Astrocyte (in vitro differentiated cells and primary cell): ENCODE measurements at regions not wholly inside any gene's neighbourhood (a gene's known extent, or its start where the extent isn't known, plus 50 kb on each side); places are given as distances from the start of the nearest gene placed in this dataset.

Experiments used
- DNase-seq: peaks from one replicate; pipeline ENCODE4 v3.0.0-alpha.2; 2010; ENCODE audit warnings: low read depth
- FAIRE-seq: peaks from 2 replicates; lab custom pipeline; 2011; peaks lifted over from hg19 to GRCh38; lab: Jason Lieb, UNC
- H2AFZ ChIP-seq: 2 replicates; pipeline ENCODE4 v1.6.0; 2012; ENCODE audit warnings: low read depth, low read length, inconsistent platforms
- H3K27ac ChIP-seq: 2 replicates; pipeline ENCODE4 v1.5.1; 2011; ENCODE audit warnings: low read depth, low read length, inconsistent platforms
- H3K27me3 ChIP-seq: 2 replicates; pipeline ENCODE4 v1.6.0; 2011; ENCODE audit warnings: low read length, inconsistent platforms; ENCODE audit not compliant: insufficient read depth
- H3K36me3 ChIP-seq: 2 replicates; pipeline ENCODE4 v1.5.1; 2011; ENCODE audit warnings: low read length, inconsistent platforms; ENCODE audit not compliant: insufficient read depth
- H3K4me1 ChIP-seq: 2 replicates; pipeline ENCODE4 v1.5.1; 2011; ENCODE audit warnings: low read length, inconsistent platforms; ENCODE audit not compliant: insufficient read depth
- H3K4me2 ChIP-seq: 2 replicates; pipeline ENCODE4 v1.6.0; 2012; ENCODE audit warnings: low read length, inconsistent platforms
- H3K4me3 ChIP-seq: 2 replicates; pipeline ENCODE4 v1.5.1; 2011; ENCODE audit warnings: low read depth, mild to moderate bottlenecking, low read length, inconsistent platforms; ENCODE audit not compliant: insufficient read depth
- H3K79me2 ChIP-seq: 2 replicates; pipeline ENCODE4 v1.6.0; 2012; ENCODE audit warnings: mild to moderate bottlenecking, low read length, inconsistent platforms; ENCODE audit not compliant: insufficient read depth
- H3K9ac ChIP-seq: 2 replicates; pipeline ENCODE4 v1.6.0; 2012; ENCODE audit warnings: mild to moderate bottlenecking, low read length, inconsistent platforms
- H3K9me3 ChIP-seq: 2 replicates; pipeline ENCODE4 v1.5.1; 2012; ENCODE audit warnings: low read depth, mild to moderate bottlenecking, low read length, inconsistent platforms; ENCODE audit not compliant: insufficient read depth
- H4K20me1 ChIP-seq: 2 replicates; pipeline ENCODE4 v1.6.0; 2012; ENCODE audit warnings: low read length, inconsistent platforms; ENCODE audit not compliant: insufficient read depth
- H3K27ac Mint-ChIP-seq: one replicate; pipeline ENCODE4 v1.8.0; 2021; ENCODE audit warnings: mild to moderate bottlenecking, mixed read lengths; ENCODE audit not compliant: unreplicated experiment
- H3K27me3 Mint-ChIP-seq: one replicate; pipeline ENCODE4 v1.8.0; 2021; ENCODE audit warnings: low read depth, mixed read lengths; ENCODE audit not compliant: unreplicated experiment
- H3K36me3 Mint-ChIP-seq: one replicate; pipeline ENCODE4 v1.8.0; 2021; ENCODE audit warnings: low read depth, mixed read lengths; ENCODE audit not compliant: unreplicated experiment
- H3K4me1 Mint-ChIP-seq: one replicate; pipeline ENCODE4 v1.8.0; 2021; ENCODE audit warnings: low read depth, mixed read lengths; ENCODE audit not compliant: unreplicated experiment
- H3K4me3 Mint-ChIP-seq: one replicate; pipeline ENCODE4 v1.8.0; 2021; ENCODE audit warnings: mild to moderate bottlenecking, moderate library complexity, mixed read lengths; ENCODE audit not compliant: unreplicated experiment
- H3K9me3 Mint-ChIP-seq: one replicate; pipeline ENCODE4 v1.8.0; 2021; ENCODE audit warnings: mild to moderate bottlenecking, mixed read lengths; ENCODE audit not compliant: unreplicated experiment
- CTCF ChIP-seq: IDR thresholded peaks from 2 replicates; pipeline ENCODE4 v1.5.1; 2011; ENCODE audit warnings: low read depth, mild to moderate bottlenecking, inconsistent platforms, low read length, moderate library complexity; ENCODE audit not compliant: insufficient read depth
- EZH2 ChIP-seq: IDR thresholded peaks from 2 replicates; pipeline ENCODE4 v1.6.1; 2012; ENCODE audit warnings: mild to moderate bottlenecking, low read length, inconsistent platforms; ENCODE audit not compliant: insufficient read depth

GRCh38 chr3:1529676-1530075 is 436.9 kb downstream of the CNTN6 start:
- H3K9me3 ChIP-seq = no peaks in the 10 kb centered on the region
- no peak overlapping the region for H3K4me3 Mint-ChIP-seq
- H3K27me3 Mint-ChIP-seq = no peaks in the 10 kb centered on the region
- no peaks in the 10 kb centered on the region for H3K36me3 Mint-ChIP-seq
- no peak overlapping the region for H3K27ac Mint-ChIP-seq
- peaks cover 8% of the 10 kb centered on the region for H3K9me3 Mint-ChIP-seq
- no peaks in the 10 kb centered on the region for H4K20me1 ChIP-seq
- no peaks in the 10 kb centered on the region for H3K27me3 ChIP-seq
- no peak overlapping the region for H2AFZ ChIP-seq
- FAIRE-seq (no peak), DNase-seq (no peak)
- no peak overlapping the region for H3K4me2 ChIP-seq
- no peaks in the 10 kb centered on the region for H3K4me1 Mint-ChIP-seq
- H3K9ac ChIP-seq = no peak overlapping the region
- no peak overlapping the region for H3K27ac ChIP-seq
- TF ChIP-seq CTCF (no peak), EZH2 (no peak)
- H3K79me2 ChIP-seq = no peaks in the 10 kb centered on the region
- no peaks in the 10 kb centered on the region for H3K36me3 ChIP-seq
- H3K4me3 ChIP-seq = no peak overlapping the region
- no peaks in the 10 kb centered on the region for H3K4me1 ChIP-seq

GRCh38 chr3:1531981-1532380 is 439.2 kb downstream of the CNTN6 start:
- peaks cover 6% of the 10 kb centered on the region for H3K9me3 ChIP-seq
- no peaks in the 10 kb centered on the region for H3K36me3 ChIP-seq
- no peak overlapping the region for H3K27ac ChIP-seq
- no peaks in the 10 kb centered on the region for H3K27me3 ChIP-seq
- no peaks in the 10 kb centered on the region for H3K27me3 Mint-ChIP-seq
- H3K4me1 Mint-ChIP-seq = no peaks in the 10 kb centered on the region
- TF ChIP-seq EZH2 = no peak
- no peak for TF ChIP-seq CTCF
- H3K9me3 Mint-ChIP-seq = peaks cover 6% of the 10 kb centered on the region
- H3K9ac ChIP-seq = no peak overlapping the region
- H3K4me1 ChIP-seq = no peaks in the 10 kb centered on the region
- FAIRE-seq (no peak), DNase-seq (no peak)
- H3K79me2 ChIP-seq = no peaks in the 10 kb centered on the region
- H2AFZ ChIP-seq = no peak overlapping the region
- H4K20me1 ChIP-seq = no peaks in the 10 kb centered on the region
- H3K4me3 ChIP-seq = no peak overlapping the region
- H3K4me3 Mint-ChIP-seq = no peak overlapping the region
- H3K27ac Mint-ChIP-seq = no peak overlapping the region
- no peaks in the 10 kb centered on the region for H3K36me3 Mint-ChIP-seq
- H3K4me2 ChIP-seq = no peak overlapping the region

- H3K9me3 Mint-ChIP-seq = peaks cover 6% of the 10 kb centered on the region
- H3K36me3 Mint-ChIP-seq = no peaks in the 10 kb centered on the region
- H3K36me3 ChIP-seq = no peaks in the 10 kb centered on the region
Measured at GRCh38 chr3:1532935-1533606, 440.2 kb downstream of the CNTN6 start.

More at GRCh38 chr3:1532935-1533606, 440.2 kb downstream of the CNTN6 start:
- DNase-seq (no peak), FAIRE-seq (no peak)
- H3K27me3 Mint-ChIP-seq = no peaks in the 10 kb centered on the region
- no peak overlapping the region for H3K27ac ChIP-seq
- H3K4me3 Mint-ChIP-seq = no peak overlapping the region
- H3K4me1 Mint-ChIP-seq = no peaks in the 10 kb centered on the region
- H3K4me2 ChIP-seq = no peak overlapping the region
- H3K4me1 ChIP-seq = no peaks in the 10 kb centered on the region
- H3K27me3 ChIP-seq = no peaks in the 10 kb centered on the region
- H3K9ac ChIP-seq = no peak overlapping the region
- H3K79me2 ChIP-seq = no peaks in the 10 kb centered on the region
- no peak overlapping the region for H3K27ac Mint-ChIP-seq
- H4K20me1 ChIP-seq = no peaks in the 10 kb centered on the region
- peaks cover 6% of the 10 kb centered on the region for H3K9me3 ChIP-seq
- no peak overlapping the region for H3K4me3 ChIP-seq
- TF ChIP-seq CTCF (no peak), EZH2 (no peak)
- H2AFZ ChIP-seq = no peak overlapping the region
